Bronchial epithelial cell (primary cell): ENCODE measurements at regions not wholly inside any gene's neighbourhood (a gene's known extent, or its start where the extent isn't known, plus 50 kb on each side); places are given as distances from the start of the nearest gene placed in this dataset.
A peak's percentile ranks its signal among the peaks of the same experiment; 100 is the strongest.

Experiments
- DNase-seq: peaks from one replicate; pipeline ENCODE4 v3.0.0-alpha.2; 2010; ENCODE audit warnings: low read depth
- FAIRE-seq: peaks from 2 replicates; lab custom pipeline; 2011; peaks lifted over from hg19 to GRCh38; lab: Jason Lieb, UNC
- H3K27me3 ChIP-seq: 2 replicates; pipeline ENCODE4 v1.5.1; 2011; ENCODE audit warnings: low read length; ENCODE audit not compliant: control insufficient read depth, insufficient read depth
- H3K36me3 ChIP-seq: 2 replicates; pipeline ENCODE4 v1.5.1; 2011; ENCODE audit warnings: low read length; ENCODE audit not compliant: control insufficient read depth, insufficient read depth
- H3K4me3 ChIP-seq: 2 replicates; pipeline ENCODE4 v1.5.1; 2011; ENCODE audit warnings: mild to moderate bottlenecking, low read depth, low read length, control low read depth
- TF ChIP-seq, protein P1 (sequence below): IDR thresholded peaks from 2 replicates; pipeline ENCODE4 v1.5.1; 2011; ENCODE audit warnings: mild to moderate bottlenecking, moderate library complexity, low read length, control low read depth, inconsistent platforms; ENCODE audit not compliant: insufficient read depth, severe bottlenecking

DNA sequence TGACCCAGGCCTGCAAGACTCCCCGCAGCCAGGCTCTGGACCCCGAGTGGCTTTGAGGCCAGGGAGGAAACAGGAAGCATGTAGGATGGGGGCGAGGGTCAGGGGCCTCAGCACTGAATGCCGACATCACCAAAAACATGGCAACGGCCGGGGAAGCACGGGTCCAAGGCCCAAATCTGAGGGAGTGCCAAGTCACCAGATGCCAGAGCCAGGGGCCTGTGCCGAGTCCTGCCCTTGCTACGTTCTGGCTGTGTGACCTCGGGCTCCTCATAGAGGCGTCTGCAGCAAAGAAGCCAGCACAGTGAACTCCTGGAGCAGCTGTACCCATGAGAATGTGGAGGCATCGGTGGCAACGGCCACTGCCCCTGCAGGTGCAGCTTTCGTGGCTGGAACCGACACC, 420.7 kb downstream of the CTTN start:
- no peak for DNase-seq
- no peaks in the 10 kb centered on the region for H3K27me3 ChIP-seq
- H3K4me3 ChIP-seq: no peak overlapping the region
- no peak for FAIRE-seq
- no peaks in the 10 kb centered on the region for H3K36me3 ChIP-seq
- TF ChIP-seq, protein P1, sequence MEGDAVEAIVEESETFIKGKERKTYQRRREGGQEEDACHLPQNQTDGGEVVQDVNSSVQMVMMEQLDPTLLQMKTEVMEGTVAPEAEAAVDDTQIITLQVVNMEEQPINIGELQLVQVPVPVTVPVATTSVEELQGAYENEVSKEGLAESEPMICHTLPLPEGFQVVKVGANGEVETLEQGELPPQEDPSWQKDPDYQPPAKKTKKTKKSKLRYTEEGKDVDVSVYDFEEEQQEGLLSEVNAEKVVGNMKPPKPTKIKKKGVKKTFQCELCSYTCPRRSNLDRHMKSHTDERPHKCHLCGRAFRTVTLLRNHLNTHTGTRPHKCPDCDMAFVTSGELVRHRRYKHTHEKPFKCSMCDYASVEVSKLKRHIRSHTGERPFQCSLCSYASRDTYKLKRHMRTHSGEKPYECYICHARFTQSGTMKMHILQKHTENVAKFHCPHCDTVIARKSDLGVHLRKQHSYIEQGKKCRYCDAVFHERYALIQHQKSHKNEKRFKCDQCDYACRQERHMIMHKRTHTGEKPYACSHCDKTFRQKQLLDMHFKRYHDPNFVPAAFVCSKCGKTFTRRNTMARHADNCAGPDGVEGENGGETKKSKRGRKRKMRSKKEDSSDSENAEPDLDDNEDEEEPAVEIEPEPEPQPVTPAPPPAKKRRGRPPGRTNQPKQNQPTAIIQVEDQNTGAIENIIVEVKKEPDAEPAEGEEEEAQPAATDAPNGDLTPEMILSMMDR: no peak

DNA sequence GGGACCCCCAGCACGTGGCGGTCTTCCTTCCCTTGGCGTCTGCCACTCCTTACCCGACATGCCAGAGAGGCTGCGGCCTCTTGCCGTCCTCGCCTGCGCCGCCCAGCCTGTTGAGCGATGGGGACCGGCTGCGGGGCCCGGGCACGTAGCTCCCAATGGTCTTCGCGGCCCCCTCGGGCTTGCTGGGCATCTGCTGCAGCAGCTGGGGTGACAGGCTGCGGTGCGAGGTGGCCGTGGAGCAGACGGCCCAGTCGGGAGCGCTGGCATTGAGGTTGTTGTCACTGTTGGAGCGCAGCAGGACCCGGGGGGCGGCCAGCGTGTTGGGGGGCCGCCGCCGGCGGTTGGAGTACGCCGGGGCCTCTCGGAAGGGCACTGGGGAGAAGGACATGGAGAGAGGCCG, 422.0 kb downstream of the CTTN start:
- FAIRE-seq (no peak), DNase-seq (no peak)
- H3K27me3 ChIP-seq: no peaks in the 10 kb centered on the region
- no peaks in the 10 kb centered on the region for H3K36me3 ChIP-seq
- TF ChIP-seq, protein P1: no peak
- H3K4me3 ChIP-seq: no peak overlapping the region

DNA sequence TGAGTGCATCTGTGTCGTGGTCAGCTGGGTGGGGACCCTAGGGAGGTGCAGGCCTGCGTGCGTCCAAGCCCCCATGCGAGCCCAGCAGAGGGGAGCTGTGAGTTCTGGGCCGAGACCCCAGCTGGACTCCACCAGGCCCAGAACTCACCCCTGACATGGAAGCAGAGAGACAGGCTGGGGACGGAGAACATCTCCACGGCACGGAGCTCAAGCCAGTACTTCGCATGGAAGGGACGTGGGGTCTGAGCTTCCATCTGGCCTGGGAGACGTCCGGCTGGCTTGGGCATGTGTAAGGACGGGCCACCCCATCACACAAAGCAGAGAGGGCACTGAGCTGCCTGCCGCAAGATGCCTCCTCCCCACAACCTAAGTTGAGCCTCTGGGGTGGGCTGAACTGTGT, 422.4 kb downstream of the CTTN start:
- no peak for FAIRE-seq
- Histone ChIP-seq H3K27me3 (no peaks in the 10 kb centered on the region), H3K36me3 (no peaks in the 10 kb centered on the region), H3K4me3 (no peak overlapping the region)
- no peak for DNase-seq
- TF ChIP-seq, protein P1: no peak

DNA sequence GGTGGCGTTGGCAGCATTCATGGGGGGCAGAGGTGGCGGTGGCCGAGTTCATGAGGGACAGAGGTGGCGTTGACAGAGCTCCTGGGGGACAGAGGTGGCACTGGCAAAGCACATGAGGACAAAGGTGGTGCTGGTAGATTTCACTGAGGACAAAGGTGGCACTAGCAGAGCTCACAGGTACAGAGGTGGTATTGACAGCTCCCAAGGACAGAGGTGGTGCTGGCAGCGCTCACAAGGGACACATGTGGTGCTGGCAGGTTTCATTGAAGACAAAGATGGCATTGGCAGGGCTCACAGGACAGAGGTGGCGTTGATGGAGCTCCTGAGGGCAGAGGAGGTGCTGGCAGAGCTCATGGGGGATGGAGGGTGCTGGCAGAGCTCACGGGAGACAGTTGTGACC, 425.4 kb downstream of the CTTN start:
- Histone ChIP-seq H3K4me3 (no peak overlapping the region), H3K36me3 (no peaks in the 10 kb centered on the region), H3K27me3 (no peaks in the 10 kb centered on the region)
- FAIRE-seq: no peak
- DNase-seq: no peak
- TF ChIP-seq, protein P1: no peak

DNA sequence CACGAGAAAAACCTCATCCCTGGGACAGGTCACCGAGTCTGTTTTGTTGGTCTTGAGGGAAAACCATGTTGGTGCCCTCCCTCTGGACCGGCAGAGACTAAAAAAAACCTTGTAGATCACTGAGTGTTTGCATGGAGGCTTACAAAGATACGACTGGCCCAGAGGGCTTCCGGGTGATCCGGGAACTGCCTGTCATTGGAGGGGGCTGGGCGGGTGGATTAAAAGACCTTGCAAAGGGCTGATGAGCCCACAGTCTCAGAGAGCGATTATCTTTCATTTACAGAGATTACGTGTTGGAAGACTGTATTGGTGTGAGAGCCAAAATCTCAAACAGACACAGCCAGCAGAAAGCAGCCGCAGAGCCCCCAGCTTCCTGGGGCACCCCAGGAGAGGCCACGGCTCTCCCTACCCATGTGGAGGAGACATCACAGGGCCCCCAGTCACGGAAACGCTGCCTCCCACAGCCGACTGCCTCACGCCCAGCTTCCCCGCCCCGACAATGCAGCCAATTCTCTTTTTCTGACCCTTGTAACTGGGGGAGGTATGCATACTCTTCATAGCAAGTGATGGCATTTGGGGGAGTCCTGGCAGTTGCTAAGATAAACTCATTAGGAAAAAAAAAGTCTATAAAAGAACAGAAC, 426.4 kb downstream of the CTTN start:
- TF ChIP-seq, protein P1: no peak
- DNase-seq: no peak
- no peaks in the 10 kb centered on the region for H3K36me3 ChIP-seq
- no peak overlapping the region for H3K4me3 ChIP-seq
- no peak for FAIRE-seq
- no peaks in the 10 kb centered on the region for H3K27me3 ChIP-seq

DNA sequence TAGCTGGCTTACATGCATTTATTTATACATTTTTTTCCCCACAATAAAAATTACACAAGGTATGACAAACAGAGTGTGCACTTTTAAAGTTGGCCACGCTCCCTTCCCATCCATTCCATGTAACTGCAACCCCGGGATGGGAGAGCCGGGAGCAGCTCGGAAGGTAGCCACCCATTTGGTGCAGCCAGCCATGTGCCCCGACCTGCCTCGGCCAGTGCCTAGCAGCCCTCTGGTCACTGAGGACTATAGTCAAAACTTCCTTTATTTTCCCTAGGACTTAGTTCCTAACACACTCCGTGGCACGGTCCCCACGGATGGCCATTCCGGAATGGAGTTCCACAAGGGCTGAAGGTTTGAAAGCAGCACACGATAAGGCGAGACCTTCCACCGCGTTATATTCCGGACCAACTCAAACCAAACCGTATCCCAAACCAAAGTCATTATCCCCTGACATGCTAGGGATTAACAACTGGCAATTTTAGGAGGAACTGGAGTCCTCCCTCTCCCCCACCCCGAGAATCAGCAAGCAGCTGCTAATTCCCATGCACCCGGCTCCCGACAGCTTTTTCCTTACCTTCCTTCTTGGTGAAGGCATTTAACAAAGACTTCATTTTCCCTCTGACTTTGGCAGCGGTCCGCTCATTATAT, 426.4 kb downstream of the SHANK2 start:
- Histone ChIP-seq H3K36me3 (no peaks in the 10 kb centered on the region), H3K4me3 (no peak overlapping the region), H3K27me3 (no peaks in the 10 kb centered on the region)
- TF ChIP-seq, protein P1: no peak
- FAIRE-seq (peak; percentile 32), DNase-seq (no peak)
